ENCODE measurements at regions not wholly inside any gene's neighbourhood (a gene's known extent, or its start where the extent isn't known, plus 50 kb on each side); places are given as distances from the start of the nearest gene placed in this dataset.

DNA sequence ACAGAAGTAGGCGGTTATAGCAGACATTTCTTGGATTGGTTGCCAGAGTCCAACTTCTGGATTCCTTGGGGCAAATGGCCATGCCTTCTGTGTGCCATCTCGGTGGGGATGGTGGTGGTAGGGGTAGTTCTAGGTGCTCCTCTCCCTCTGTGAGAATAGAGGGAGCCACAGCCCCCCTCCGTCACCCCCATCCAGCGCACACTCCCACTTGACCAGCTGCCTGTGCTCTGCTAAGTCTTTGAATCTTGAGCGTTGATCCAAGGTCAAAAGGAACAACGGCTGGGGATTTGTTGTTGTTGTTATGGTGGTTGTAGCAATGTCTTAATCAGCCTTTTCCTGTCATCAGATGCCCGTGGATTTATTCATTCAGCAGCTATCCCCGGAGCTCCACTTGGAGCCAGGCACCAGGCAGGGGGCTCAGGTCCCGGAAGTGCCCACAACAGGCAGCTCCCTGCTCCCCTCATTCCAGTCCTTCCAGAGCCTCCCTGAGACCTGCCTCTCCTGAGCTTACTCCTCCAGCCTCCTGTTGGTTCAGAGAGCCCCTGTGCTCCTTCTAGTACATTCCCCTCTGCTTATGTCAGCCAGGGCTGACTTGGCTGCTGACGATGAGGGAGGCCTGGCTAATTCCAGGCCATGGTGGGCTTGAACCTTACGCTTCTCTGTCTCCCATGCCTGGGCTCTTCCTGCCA, 146.6 kb upstream of the WNT4 start:
- Histone ChIP-seq H3K36me3 (ENCODE audit: insufficient read depth) (no peaks in the 10 kb centered on the region), H3K9ac (no peak overlapping the region), H3K4me1 (ENCODE audit: low read depth, poor library complexity, severe bottlenecking) (no peaks in the 10 kb centered on the region), H4K20me1 (ENCODE audit: insufficient read depth) (no peaks in the 10 kb centered on the region), H3K4me3 (IDR thresholded peaks at IDR 0.05; ENCODE audit: insufficient read depth, low read depth, low read length) (no peak overlapping the region), H3K27me3 (ENCODE audit: insufficient read depth, low read depth) (peaks cover 59% of the 10 kb centered on the region; the same call in 1 of the 2 replicates), H3K4me2 (no peak overlapping the region), H3K79me2 (ENCODE audit: insufficient read depth, low read depth) (no peaks in the 10 kb centered on the region), H3K27ac (no peak overlapping the region), H2AFZ (ENCODE audit: low read depth) (no peak overlapping the region)
- TF ChIP-seq, protein P1, sequence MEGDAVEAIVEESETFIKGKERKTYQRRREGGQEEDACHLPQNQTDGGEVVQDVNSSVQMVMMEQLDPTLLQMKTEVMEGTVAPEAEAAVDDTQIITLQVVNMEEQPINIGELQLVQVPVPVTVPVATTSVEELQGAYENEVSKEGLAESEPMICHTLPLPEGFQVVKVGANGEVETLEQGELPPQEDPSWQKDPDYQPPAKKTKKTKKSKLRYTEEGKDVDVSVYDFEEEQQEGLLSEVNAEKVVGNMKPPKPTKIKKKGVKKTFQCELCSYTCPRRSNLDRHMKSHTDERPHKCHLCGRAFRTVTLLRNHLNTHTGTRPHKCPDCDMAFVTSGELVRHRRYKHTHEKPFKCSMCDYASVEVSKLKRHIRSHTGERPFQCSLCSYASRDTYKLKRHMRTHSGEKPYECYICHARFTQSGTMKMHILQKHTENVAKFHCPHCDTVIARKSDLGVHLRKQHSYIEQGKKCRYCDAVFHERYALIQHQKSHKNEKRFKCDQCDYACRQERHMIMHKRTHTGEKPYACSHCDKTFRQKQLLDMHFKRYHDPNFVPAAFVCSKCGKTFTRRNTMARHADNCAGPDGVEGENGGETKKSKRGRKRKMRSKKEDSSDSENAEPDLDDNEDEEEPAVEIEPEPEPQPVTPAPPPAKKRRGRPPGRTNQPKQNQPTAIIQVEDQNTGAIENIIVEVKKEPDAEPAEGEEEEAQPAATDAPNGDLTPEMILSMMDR (conservative IDR thresholded peaks at IDR 0.05; ENCODE audit: low read depth, low read length): no peak

DNA sequence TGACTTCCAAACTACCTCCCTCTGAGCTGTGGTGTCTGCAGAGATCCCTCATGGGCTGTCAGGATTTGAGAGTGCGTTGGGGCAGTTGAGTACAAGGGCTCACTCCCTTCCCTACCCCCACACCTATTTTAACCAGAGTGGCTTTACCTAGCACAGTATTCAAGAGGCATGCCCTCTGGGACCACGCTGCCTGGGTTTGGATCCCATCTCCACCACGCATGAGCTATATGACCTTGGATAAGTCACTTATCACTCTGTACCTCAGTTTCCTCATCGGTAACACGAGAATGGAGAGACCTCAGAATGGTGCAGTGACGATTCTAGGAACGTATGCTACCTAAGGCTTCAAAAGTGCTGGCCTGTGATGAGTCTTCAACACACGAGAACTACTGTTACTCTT, 147.3 kb upstream of the WNT4 start:
- no peak overlapping the region for H3K4me2 ChIP-seq
- TF ChIP-seq, protein P1 (conservative IDR thresholded peaks at IDR 0.05; ENCODE audit: low read depth, low read length): no peak
- H3K79me2 ChIP-seq (ENCODE audit: insufficient read depth, low read depth): no peaks in the 10 kb centered on the region
- no peak overlapping the region for H3K4me3 ChIP-seq (IDR thresholded peaks at IDR 0.05; ENCODE audit: insufficient read depth, low read depth, low read length)
- H4K20me1 ChIP-seq (ENCODE audit: insufficient read depth): no peaks in the 10 kb centered on the region
- H3K27me3 ChIP-seq (ENCODE audit: insufficient read depth, low read depth): peaks cover 59% of the 10 kb centered on the region; the same call in 1 of the 2 replicates
- H3K36me3 ChIP-seq (ENCODE audit: insufficient read depth): no peaks in the 10 kb centered on the region
- H3K27ac ChIP-seq: no peak overlapping the region
- H3K4me1 ChIP-seq (ENCODE audit: low read depth, poor library complexity, severe bottlenecking): no peaks in the 10 kb centered on the region
- no peak overlapping the region for H2AFZ ChIP-seq (ENCODE audit: low read depth)
- no peak overlapping the region for H3K9ac ChIP-seq

DNA sequence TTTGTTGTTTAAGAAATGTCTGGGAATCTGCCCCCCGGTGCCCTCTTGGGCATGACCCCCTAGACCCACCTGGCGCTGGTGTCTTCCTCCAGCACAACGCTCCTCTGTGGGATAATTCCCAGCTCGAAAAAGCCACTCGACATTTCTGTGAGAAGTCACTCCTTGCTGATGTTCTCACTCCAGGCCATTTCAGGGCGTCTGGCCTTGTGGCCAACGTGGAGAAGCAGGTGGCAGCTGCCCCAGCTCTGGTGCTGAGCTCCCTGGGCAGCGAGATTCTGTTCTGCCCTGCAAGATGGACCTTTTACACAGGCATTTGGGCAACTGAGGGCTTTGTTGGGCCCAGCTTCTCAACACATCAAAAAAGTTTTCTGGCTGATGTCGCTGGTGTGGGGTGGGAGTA, 147.7 kb upstream of the WNT4 start:
- H3K4me2 ChIP-seq: no peak overlapping the region
- H3K9ac ChIP-seq: no peak overlapping the region
- no peaks in the 10 kb centered on the region for H3K4me1 ChIP-seq (ENCODE audit: low read depth, poor library complexity, severe bottlenecking)
- H3K27me3 ChIP-seq (ENCODE audit: insufficient read depth, low read depth): peaks cover 60% of the 10 kb centered on the region; the same call in 1 of the 2 replicates
- no peak overlapping the region for H3K4me3 ChIP-seq (IDR thresholded peaks at IDR 0.05; ENCODE audit: insufficient read depth, low read depth, low read length)
- no peak overlapping the region for H2AFZ ChIP-seq (ENCODE audit: low read depth)
- TF ChIP-seq, protein P1 (conservative IDR thresholded peaks at IDR 0.05; ENCODE audit: low read depth, low read length): no peak
- H3K79me2 ChIP-seq (ENCODE audit: insufficient read depth, low read depth): no peaks in the 10 kb centered on the region
- H3K27ac ChIP-seq: no peak overlapping the region
- no peaks in the 10 kb centered on the region for H3K36me3 ChIP-seq (ENCODE audit: insufficient read depth)
- no peaks in the 10 kb centered on the region for H4K20me1 ChIP-seq (ENCODE audit: insufficient read depth)

DNA sequence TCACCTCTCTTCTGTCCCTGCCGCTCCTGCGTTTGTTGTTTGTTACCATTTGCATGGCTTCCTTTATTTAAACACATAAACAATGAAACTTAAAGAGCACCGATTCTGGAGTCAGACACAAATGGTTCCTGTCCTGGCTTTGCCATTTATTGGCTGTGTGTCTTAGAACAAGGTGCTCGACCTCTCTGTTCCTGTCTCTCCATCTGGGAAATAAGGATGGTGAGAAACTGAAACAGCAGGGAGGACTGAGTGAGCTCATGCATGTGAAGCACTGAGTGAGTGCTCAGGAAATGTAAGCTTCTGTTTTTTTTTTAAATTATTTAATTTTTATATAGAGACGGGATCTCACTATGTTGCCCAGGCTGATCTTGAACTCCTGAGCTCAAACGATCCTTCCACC, 148.2 kb upstream of the WNT4 start:
- Histone ChIP-seq H3K4me1 (ENCODE audit: low read depth, poor library complexity, severe bottlenecking) (no peaks in the 10 kb centered on the region), H3K4me3 (IDR thresholded peaks at IDR 0.05; ENCODE audit: insufficient read depth, low read depth, low read length) (no peak overlapping the region), H3K27me3 (ENCODE audit: insufficient read depth, low read depth) (peaks cover 64% of the 10 kb centered on the region; the same call in 1 of the 2 replicates), H3K9ac (no peak overlapping the region), H3K27ac (no peak overlapping the region), H4K20me1 (ENCODE audit: insufficient read depth) (no peaks in the 10 kb centered on the region), H2AFZ (ENCODE audit: low read depth) (no peak overlapping the region), H3K4me2 (no peak overlapping the region), H3K36me3 (ENCODE audit: insufficient read depth) (no peaks in the 10 kb centered on the region), H3K79me2 (ENCODE audit: insufficient read depth, low read depth) (no peaks in the 10 kb centered on the region)
- TF ChIP-seq, protein P1 (conservative IDR thresholded peaks at IDR 0.05; ENCODE audit: low read depth, low read length): no peak

Measured in KMS-11 (cell line).